ENCODE measurements at regions not wholly inside any gene's neighbourhood (a gene's known extent, or its start where the extent isn't known, plus 50 kb on each side); places are given as distances from the start of the nearest gene placed in this dataset.

DNA sequence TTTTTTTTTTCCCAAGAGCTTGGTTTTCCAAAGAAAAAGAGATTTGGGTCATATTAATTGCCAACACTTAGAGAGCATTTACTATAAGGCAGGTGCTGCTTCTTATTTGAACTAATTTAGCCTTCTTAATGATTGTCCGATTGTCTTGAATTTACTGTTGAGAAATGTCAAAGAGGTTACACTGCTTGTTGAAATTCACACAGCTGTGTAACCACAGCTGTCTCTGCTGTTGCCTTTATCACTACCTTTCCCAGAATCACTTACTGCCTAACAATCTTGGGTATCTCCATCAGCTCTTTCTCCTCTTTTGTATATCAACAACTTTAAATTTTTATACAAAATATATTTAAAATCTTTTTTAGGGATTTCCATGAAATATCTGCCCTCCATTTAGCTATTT is 115.6 kb downstream of the UCHL5 start:
- DNase-seq (ENCODE audit: low read depth, low spot score) = no peak
- H3K4me3 ChIP-seq (ENCODE audit: low read length) = no peak overlapping the region

DNA sequence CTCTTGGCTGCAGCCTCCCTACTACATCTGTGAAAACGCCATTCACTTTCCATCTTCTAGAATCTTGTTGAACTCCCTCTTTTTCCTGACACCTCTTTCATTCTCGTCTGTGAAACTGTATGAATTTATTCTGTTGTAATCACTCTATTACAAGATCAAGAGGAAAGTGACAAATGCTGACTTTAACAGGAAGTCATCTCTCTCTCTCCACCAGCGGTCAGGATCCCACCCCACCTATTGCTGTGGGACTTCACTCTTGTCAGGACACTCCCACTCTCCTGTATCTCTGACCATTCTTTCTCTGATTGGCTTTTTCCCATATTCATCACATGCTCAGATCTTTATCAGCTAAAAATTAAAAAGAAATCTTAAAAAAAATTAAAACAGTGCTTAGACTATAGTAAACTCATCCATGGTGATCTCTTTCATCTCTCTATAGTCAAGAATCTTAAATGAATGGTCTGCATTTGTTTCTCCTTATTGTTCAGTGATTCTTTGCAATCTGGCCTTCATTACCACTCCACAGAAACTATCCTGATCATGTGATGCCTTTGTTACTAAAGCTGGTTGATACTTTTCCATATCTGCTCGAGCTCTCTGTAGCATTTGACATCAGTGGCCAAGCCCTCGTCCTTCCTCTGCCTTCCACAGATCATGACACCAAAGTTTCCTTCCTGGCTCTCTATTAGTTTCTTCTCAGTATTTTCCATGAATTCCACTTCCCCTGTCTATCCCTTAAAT is 113.6 kb downstream of the UCHL5 start:
- no peaks in the 10 kb centered on the region for H3K4me1 ChIP-seq (ENCODE audit: control insufficient read depth, insufficient read depth, low read length)
- DNase-seq (ENCODE audit: low read depth, low spot score) = no peak
- no CpG with 5 or more reads among the region's 5 CpGs for WGBS (ENCODE audit: insufficient coverage, insufficient read length)

More for the DNA sequence above, 115.6 kb downstream of the UCHL5 start:
- no peaks in the 10 kb centered on the region for H3K27me3 ChIP-seq (ENCODE audit: control insufficient read depth, insufficient read depth, low read length)
- H3K36me3 ChIP-seq (ENCODE audit: control insufficient read depth, insufficient read depth, low read length) = no peaks in the 10 kb centered on the region
- H3K9me3 ChIP-seq (ENCODE audit: control insufficient read depth, insufficient read depth, low read length) = no peaks in the 10 kb centered on the region
- WGBS (ENCODE audit: insufficient coverage, insufficient read length) = no CpG with 5 or more reads among the region's 1 CpG
- H3K27ac ChIP-seq (ENCODE audit: low read length) = no peak overlapping the region
- no peaks in the 10 kb centered on the region for H3K4me1 ChIP-seq (ENCODE audit: control insufficient read depth, insufficient read depth, low read length)

DNA sequence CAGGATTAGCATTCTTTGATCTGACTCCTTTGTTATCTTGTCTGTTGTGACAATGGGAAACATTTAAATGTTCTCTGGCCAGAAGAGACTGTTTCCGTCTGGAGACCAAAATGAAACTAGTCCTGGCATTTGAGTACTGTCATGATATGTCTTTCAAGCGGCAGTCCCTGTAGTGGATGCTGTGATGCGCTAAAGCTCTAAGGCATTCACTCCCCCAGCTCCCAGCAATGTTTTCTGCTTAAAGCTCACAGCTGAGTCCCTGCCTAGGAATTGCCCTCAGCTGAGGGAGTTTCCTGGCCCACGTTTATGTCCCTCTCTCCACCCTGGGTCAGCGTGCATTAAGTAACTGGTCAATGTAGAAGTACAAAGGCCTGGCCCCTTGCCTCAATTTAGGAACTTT is 109.4 kb downstream of the UCHL5 start:
- no peak overlapping the region for H3K27ac ChIP-seq (ENCODE audit: low read length)
- H3K36me3 ChIP-seq (ENCODE audit: control insufficient read depth, insufficient read depth, low read length) = no peaks in the 10 kb centered on the region
- DNase-seq (ENCODE audit: low read depth, low spot score) = no peak
- no CpG with 5 or more reads among the region's 5 CpGs for WGBS (ENCODE audit: insufficient coverage, insufficient read length)
- H3K4me1 ChIP-seq (ENCODE audit: control insufficient read depth, insufficient read depth, low read length) = no peaks in the 10 kb centered on the region
- no peaks in the 10 kb centered on the region for H3K27me3 ChIP-seq (ENCODE audit: control insufficient read depth, insufficient read depth, low read length)
- H3K9me3 ChIP-seq (ENCODE audit: control insufficient read depth, insufficient read depth, low read length) = no peaks in the 10 kb centered on the region
- no peak overlapping the region for H3K4me3 ChIP-seq (ENCODE audit: low read length)

More for the DNA sequence above, 113.6 kb downstream of the UCHL5 start:
- H3K4me3 ChIP-seq (ENCODE audit: low read length) = no peak overlapping the region
- no peaks in the 10 kb centered on the region for H3K36me3 ChIP-seq (ENCODE audit: control insufficient read depth, insufficient read depth, low read length)
- H3K27ac ChIP-seq (ENCODE audit: low read length) = no peak overlapping the region
- no peaks in the 10 kb centered on the region for H3K9me3 ChIP-seq (ENCODE audit: control insufficient read depth, insufficient read depth, low read length)
- no peaks in the 10 kb centered on the region for H3K27me3 ChIP-seq (ENCODE audit: control insufficient read depth, insufficient read depth, low read length)

DNA sequence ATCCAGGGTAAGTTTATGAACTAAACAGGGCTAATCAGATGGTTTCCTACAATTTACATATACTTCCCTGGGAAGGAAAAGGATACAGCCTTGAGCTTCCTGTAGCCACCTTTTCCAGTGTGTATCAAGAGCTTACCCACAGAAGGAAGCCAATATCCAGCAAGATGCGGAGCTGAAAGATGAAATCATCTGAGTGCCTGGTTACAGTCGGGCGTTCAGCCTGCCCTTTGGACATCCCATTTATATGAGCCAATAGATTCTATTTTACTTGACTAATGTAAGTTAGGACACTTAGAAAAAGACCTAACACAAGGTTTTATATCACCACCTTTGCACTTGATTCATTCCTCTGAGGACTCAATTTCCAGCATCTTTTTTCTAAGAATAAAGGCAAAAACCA is 108.2 kb downstream of the UCHL5 start:
- no peaks in the 10 kb centered on the region for H3K27me3 ChIP-seq (ENCODE audit: control insufficient read depth, insufficient read depth, low read length)
- H3K36me3 ChIP-seq (ENCODE audit: control insufficient read depth, insufficient read depth, low read length) = no peaks in the 10 kb centered on the region
- H3K9me3 ChIP-seq (ENCODE audit: control insufficient read depth, insufficient read depth, low read length) = no peaks in the 10 kb centered on the region
- no peak for DNase-seq (ENCODE audit: low read depth, low spot score)
- H3K4me1 ChIP-seq (ENCODE audit: control insufficient read depth, insufficient read depth, low read length) = no peaks in the 10 kb centered on the region
- no peak overlapping the region for H3K27ac ChIP-seq (ENCODE audit: low read length)
- no peak overlapping the region for H3K4me3 ChIP-seq (ENCODE audit: low read length)
- WGBS (ENCODE audit: insufficient coverage, insufficient read length) = no CpG with 5 or more reads among the region's 3 CpGs

DNA sequence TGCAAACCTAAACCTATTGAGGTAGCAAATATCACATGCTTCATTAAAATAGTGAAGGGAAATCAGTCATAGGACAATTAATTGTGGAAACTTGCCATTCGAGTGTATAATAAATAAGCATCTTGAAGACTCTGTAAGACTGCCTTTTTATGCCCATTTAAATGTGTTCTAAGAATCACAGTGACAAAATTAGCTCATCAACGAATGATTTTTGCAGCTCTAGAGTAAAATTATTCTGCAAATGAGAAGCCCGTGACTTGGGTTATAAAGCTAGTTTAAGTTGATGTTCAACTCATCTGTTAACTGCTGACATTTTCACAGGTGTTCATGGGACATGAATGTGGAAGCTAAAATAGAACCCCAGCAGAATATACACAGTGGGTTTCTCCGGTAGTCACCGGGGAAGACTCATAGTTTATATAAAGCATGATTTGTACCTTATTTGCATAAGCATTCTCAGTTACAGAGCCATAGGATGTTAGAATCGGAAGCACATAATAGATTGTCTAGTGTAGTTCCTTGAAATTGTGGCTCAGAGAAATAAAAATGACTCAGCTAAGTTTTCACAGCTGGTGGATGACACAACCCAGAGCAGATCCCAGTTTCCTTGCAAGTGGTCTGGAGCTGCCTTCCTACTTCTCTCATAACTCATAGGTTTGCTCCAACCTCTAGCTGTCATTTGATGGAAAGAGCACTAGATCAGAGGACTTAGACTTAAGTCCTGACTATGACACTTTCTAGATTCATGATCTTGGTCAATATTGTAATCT is 107.3 kb downstream of the UCHL5 start:
- DNase-seq (ENCODE audit: low read depth, low spot score) = no peak
- no peaks in the 10 kb centered on the region for H3K4me1 ChIP-seq (ENCODE audit: control insufficient read depth, insufficient read depth, low read length)
- no peak overlapping the region for H3K4me3 ChIP-seq (ENCODE audit: low read length)
- no peaks in the 10 kb centered on the region for H3K36me3 ChIP-seq (ENCODE audit: control insufficient read depth, insufficient read depth, low read length)
- H3K27me3 ChIP-seq (ENCODE audit: control insufficient read depth, insufficient read depth, low read length) = no peaks in the 10 kb centered on the region
- H3K9me3 ChIP-seq (ENCODE audit: control insufficient read depth, insufficient read depth, low read length) = no peaks in the 10 kb centered on the region
- WGBS (ENCODE audit: insufficient coverage, insufficient read length) = no CpG with 5 or more reads among the region's 6 CpGs
- no peak overlapping the region for H3K27ac ChIP-seq (ENCODE audit: low read length)

DNA sequence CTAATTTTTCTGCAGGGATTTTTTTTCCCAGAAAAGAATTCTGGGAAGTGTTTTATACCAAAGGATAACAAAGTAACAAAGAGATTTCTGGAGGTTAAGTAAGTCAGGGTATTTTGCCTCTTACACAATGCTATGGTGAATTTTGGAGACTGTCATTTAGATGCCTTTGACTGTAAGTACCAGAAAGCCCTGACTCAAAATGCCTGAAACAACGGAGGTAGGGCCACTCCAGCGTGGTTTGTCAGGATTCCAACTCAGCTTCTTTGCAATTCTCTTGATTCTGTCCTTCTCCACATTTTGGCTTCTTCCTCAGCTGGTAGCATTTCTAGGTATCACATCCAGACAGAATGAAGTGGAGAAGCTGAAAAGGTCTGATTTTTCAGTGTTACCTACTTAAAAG is 106.5 kb downstream of the UCHL5 start:
- H3K4me3 ChIP-seq (ENCODE audit: low read length) = no peak overlapping the region
- no peaks in the 10 kb centered on the region for H3K4me1 ChIP-seq (ENCODE audit: control insufficient read depth, insufficient read depth, low read length)
- H3K27me3 ChIP-seq (ENCODE audit: control insufficient read depth, insufficient read depth, low read length) = no peaks in the 10 kb centered on the region
- H3K36me3 ChIP-seq (ENCODE audit: control insufficient read depth, insufficient read depth, low read length) = no peaks in the 10 kb centered on the region
- H3K27ac ChIP-seq (ENCODE audit: low read length) = no peak overlapping the region
- no CpG with 5 or more reads among the region's 2 CpGs for WGBS (ENCODE audit: insufficient coverage, insufficient read length)
- no peak for DNase-seq (ENCODE audit: low read depth, low spot score)
- no peaks in the 10 kb centered on the region for H3K9me3 ChIP-seq (ENCODE audit: control insufficient read depth, insufficient read depth, low read length)

DNA sequence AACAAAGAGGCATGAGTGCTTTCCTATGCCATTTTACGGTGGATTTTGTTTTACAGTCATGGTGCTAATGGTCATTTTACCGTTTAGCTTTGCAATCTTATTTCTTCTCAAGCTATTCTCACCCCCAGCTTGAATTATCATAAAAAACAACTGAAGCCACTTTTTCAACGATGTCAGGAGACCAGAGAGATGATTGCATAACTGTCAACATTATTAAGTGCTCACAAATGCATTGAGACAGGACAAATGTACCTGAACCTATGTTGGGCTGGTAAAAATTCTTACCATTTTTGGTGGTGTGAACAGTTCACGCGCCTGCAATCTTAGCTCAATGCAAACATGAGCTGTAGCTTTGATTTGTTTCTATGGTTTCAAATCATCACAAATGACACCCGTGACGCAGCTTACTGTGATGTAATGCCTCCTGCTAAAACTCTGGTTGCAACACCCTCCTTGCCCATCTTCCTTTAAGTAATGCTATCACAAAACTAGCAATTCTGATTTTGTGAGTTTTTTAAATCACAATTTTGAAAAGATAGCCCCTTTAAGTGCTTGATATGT is 104.4 kb downstream of the UCHL5 start:
- DNase-seq (ENCODE audit: low read depth, low spot score) = no peak

DNA sequence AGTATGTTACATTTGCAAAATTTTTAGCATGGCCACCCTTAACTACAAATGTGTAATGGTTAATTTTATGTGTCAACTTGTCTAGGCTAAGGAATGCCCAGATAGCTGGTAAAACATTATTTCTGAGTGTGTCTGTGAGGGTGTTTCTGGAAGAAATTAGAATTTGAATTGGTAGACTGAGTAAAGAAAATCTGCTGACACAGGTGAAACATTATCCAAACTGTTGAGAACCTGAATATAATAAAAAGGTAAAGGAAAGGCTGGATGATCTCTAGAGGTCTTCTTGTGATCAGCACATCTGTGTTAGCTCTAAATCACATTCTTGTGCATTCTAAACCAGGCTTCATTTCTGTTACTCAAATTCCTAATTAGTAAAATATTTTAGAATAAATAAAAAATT is 100.8 kb downstream of the UCHL5 start:
- Histone ChIP-seq H3K36me3 (ENCODE audit: control insufficient read depth, insufficient read depth, low read length) (no peaks in the 10 kb centered on the region), H3K27me3 (ENCODE audit: control insufficient read depth, insufficient read depth, low read length) (no peaks in the 10 kb centered on the region), H3K4me1 (ENCODE audit: control insufficient read depth, insufficient read depth, low read length) (no peaks in the 10 kb centered on the region), H3K9me3 (ENCODE audit: control insufficient read depth, insufficient read depth, low read length) (no peaks in the 10 kb centered on the region), H3K27ac (ENCODE audit: low read length) (no peak overlapping the region), H3K4me3 (ENCODE audit: low read length) (no peak overlapping the region)
- DNase-seq (ENCODE audit: low read depth, low spot score) = no peak

More for the DNA sequence above, 104.4 kb downstream of the UCHL5 start:
- Histone ChIP-seq H3K36me3 (ENCODE audit: control insufficient read depth, insufficient read depth, low read length) (no peaks in the 10 kb centered on the region), H3K27me3 (ENCODE audit: control insufficient read depth, insufficient read depth, low read length) (no peaks in the 10 kb centered on the region), H3K4me3 (ENCODE audit: low read length) (no peak overlapping the region), H3K27ac (ENCODE audit: low read length) (no peak overlapping the region), H3K9me3 (ENCODE audit: control insufficient read depth, insufficient read depth, low read length) (no peaks in the 10 kb centered on the region), H3K4me1 (ENCODE audit: control insufficient read depth, insufficient read depth, low read length) (no peaks in the 10 kb centered on the region)
- WGBS (ENCODE audit: insufficient coverage, insufficient read length) = no CpG with 5 or more reads among the region's 7 CpGs

DNA sequence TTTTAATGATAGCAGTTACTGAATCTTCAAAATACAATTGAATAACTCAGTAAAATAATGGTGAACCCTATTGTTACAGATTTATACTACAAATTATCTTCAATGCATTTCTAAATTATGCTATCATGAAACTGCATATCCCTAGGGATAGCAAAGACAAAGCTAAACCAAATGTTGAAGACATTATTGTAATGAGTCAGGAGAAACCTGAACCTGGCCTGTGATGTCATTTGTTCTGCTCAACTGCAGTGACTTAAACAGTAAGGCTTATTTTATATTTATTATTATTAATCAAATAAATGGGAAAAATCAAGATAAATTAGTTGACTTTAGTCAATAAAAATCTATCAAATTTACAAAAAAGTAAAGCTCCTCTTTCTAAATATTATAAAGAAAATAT is 100.3 kb downstream of the UCHL5 start:
- Histone ChIP-seq H3K27ac (ENCODE audit: low read length) (no peak overlapping the region), H3K4me1 (ENCODE audit: control insufficient read depth, insufficient read depth, low read length) (no peaks in the 10 kb centered on the region)
- no peak for DNase-seq (ENCODE audit: low read depth, low spot score)

DNA sequence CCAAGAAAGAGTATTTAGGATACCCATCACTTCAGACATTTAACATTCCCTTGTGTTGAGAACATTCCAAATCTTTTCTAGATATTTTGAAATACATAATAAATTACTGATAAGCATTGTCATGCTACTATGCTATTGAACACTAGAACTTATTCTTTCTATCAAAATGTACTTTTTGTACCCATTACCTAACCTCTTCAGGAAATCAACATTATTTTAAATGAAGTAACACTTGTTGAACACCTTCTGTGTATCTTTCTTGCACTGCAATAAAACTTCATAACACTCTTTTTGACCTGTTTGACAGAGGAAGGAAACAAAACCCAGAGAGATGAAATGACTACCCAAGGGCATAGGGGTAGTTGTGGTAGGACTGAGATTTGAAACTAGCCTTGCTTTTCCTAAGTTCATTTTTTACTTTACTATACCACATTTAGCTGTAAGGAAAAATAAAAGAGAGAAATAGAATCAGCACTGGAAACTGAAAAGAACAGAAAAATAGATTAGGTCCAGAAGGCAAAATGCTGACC is 99.4 kb downstream of the UCHL5 start:
- Histone ChIP-seq H3K27me3 (ENCODE audit: control insufficient read depth, insufficient read depth, low read length) (no peaks in the 10 kb centered on the region), H3K4me3 (ENCODE audit: low read length) (no peak overlapping the region), H3K9me3 (ENCODE audit: control insufficient read depth, insufficient read depth, low read length) (no peaks in the 10 kb centered on the region), H3K4me1 (ENCODE audit: control insufficient read depth, insufficient read depth, low read length) (no peaks in the 10 kb centered on the region), H3K36me3 (ENCODE audit: control insufficient read depth, insufficient read depth, low read length) (no peaks in the 10 kb centered on the region), H3K27ac (ENCODE audit: low read length) (no peak overlapping the region)
- no peak for DNase-seq (ENCODE audit: low read depth, low spot score)

More for the DNA sequence above, 100.3 kb downstream of the UCHL5 start:
- Histone ChIP-seq H3K27me3 (ENCODE audit: control insufficient read depth, insufficient read depth, low read length) (no peaks in the 10 kb centered on the region), H3K9me3 (ENCODE audit: control insufficient read depth, insufficient read depth, low read length) (no peaks in the 10 kb centered on the region), H3K36me3 (ENCODE audit: control insufficient read depth, insufficient read depth, low read length) (no peaks in the 10 kb centered on the region), H3K4me3 (ENCODE audit: low read length) (no peak overlapping the region)

All from iPS DF 6.9 (cell line).